COLO829 (cell line): ENCODE measurements at regions not wholly inside any gene's neighbourhood (a gene's known extent, or its start where the extent isn't known, plus 50 kb on each side); places are given as distances from the start of the nearest gene placed in this dataset.

Experiments
- DNase-seq: peaks from one replicate; pipeline ENCODE4 v3.0.0; 2012; ENCODE audit warnings: low spot score

DNA sequence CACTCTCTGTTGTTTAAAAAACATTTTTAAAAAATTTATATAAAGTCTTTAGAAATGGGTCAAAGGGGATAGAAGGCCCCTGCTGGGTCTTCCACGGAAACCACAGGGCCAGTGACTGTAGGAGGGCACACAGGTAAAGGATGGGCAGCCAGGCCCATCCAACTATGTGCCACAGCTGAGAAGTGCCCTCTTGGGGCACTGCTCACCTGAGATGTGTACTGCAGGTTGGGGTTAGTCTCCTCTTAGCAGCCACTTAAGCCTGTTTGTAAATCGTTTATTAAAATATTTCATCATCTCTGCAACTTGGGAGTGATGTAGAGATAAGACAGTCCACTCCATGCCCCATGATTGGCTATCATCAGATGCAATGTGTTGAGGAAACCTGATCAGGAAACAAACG lies 222.4 kb downstream of the DIRAS2 start:
- DNase-seq, result no peak

DNA sequence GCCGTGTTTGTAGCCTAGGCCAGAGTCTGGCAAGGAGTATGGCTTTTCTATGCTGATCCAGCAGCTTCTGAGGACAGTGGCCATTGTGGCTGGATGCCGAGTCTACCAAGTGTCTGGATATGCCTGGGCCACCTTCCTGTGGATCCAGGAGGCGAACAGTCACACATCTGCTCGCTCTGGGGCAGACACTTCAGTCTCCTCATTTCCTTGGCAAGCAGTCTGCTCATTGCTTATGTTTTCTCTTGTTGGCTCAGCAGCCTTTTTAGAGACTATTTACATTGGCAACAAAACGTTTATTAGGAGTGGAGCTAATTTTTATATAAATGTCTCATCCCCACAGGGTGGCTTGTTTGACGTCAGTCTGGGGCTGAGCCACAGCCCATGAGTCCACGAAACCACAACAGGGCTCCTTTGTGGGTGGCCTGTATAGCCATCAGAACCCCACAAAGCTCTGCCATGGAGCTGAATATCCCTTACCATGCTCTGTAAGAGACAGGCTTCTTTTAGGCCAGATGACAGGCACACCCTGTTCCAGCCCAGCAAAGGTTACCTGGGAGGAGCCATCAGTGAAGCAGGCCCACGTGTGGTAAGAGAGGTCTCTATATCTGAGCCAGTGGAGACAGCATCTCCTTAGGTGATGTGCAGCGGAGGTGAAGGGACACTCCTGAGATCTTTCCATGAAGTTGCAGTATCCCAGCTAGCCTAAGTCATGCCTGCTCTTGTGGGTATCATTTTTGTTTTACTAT lies 221.7 kb downstream of the DIRAS2 start:
- DNase-seq, result no peak

DNA sequence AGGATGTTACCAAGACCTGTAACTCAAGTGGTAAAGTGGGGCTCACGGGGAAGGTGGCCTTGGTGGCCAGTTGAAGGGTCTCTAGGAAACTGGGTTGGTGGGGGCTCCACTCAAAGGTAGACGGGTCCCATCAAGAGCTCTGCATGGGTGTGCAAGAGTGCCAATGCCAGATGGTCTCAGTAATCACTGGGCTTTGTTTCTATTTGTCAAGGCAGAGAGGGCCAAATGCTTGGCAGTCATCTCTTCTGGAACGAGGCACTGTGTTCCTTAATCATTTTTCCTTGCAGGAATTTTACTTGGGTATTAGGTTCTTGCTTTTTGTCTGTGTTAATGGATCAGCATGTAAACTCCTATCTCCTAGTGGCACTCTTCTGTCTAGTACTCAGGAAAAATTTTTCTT lies 220.8 kb downstream of the DIRAS2 start:
- no peak for DNase-seq

DNA sequence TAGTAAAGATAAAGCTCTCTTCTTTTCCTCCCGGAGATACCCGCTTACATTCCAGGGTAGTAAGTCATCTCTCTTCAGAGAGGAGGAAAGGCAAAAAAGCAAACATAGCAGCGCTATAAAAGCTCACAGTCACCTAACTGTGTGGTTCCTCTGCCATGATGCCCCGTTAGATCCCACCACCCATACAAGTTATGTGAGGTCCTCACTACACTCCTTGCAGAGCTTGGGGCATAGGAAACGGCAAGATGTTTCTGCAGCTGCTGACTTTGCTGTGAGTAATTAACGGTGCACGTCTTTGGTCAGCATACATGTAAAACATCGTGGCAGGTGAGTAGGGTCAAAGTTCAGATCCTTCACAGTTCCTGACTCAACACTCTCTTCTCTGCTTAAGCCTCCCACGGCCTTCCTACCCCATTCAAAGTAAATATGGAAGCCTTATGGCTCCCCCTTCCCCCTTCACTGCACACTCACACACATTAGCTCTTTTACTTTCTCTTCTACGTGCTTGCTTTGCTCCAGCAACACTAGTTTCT lies 218.9 kb downstream of the DIRAS2 start:
- DNase-seq, result no peak

DNA sequence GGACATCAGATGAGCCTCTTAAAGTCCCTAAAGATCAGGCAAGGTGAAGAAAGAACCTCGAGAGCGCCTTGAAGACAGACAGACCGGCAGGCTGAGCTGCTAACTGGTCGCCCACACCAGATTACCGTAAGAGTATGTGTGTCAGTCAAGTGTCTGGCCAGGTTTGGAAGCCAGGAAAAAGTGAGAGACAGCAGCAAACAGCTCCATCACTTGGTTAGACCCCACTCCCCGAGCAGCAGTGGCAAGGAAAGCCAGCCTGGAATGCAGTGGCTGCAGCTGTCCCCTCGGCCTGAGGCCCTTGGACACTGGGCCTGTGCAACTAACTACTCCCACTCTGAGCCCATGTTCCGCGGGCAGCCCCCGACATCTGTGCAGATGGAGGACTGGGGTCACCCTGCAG lies 214.1 kb downstream of the DIRAS2 start:
- DNase-seq, result no peak

DNA sequence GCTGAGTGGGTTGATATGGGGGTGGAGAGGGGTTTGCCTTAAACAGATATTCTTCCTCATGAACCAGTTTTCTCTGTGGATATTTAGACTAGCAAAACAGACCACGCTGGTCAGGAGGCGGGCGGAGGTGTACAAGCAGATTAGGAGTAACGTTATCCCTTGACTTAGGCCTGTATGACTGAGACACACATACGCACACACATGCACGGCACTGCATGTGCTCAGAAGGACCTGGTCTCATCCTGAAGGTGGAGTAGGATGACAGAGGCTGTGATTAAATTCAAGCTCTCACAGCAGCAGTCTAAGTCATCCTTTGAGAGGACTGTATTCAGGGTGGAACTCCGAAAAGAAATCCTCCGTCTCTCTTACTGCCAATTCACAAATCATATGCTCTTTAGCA lies 209.7 kb downstream of the DIRAS2 start:
- DNase-seq, result no peak

DNA sequence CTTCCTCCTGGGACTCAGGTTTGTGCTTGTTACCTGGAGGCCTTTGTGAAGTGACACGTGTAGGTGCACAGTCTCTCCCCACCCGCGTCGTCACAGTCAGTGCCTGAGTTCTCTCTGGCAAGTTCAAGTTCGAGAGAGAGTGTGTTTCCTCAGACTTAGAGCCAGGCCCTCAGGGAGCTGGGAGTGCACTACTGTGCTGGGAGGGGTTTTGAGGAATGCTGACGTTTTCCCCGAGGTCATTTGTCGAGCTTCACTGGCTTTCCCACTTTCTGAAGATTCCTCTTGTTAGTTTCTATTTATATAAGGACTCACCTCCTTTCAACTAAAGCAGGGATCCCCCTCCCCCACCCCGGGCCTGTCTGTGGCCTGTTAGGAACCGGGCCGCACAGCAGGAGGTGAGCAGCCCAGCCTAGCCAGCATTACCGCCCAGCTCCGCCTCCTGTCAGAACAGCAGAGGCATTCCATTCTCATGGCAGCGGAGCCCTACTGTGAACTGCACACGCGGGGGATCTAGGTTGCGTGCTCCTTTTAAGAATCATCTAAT lies 209.2 kb downstream of the DIRAS2 start:
- DNase-seq, result no peak

DNA sequence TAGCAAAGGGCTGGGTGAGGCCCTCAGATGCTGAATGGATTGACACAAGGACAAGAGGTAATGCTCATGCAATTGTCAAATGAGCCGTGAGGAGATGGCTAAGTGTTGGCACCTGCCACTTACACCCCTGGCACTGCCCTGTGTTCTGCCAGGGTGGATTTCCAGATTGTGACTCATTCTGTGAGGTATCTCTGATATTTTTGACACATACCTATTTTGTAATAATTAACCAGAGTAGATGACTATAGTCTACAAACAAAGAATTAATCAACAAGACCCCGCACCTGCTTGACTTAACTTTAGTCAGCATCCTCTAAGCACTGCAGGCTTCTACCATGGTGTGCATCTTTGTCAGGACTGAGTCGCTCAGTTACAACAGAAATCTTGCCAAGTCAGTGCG lies 200.8 kb downstream of the DIRAS2 start:
- no peak for DNase-seq

DNA sequence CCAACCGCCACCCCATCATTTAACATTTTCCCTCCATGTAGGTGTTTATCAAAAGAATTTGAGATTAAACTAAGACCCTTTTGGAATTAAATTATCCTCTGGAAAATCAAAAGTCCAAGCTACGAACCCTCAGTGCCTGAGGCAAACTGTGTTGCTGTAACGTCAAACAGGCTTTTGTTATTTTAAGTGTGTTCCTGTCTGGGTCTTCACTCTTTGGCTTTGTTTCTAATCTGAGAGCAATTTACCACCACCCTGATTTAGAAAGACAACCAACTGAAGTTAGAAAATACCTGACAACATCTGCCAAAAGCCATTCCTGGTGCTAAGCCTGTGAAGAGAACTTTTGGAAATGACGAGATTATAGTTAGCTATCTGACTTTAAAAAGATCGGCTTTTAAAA lies 199.9 kb downstream of the DIRAS2 start:
- DNase-seq, result no peak

DNA sequence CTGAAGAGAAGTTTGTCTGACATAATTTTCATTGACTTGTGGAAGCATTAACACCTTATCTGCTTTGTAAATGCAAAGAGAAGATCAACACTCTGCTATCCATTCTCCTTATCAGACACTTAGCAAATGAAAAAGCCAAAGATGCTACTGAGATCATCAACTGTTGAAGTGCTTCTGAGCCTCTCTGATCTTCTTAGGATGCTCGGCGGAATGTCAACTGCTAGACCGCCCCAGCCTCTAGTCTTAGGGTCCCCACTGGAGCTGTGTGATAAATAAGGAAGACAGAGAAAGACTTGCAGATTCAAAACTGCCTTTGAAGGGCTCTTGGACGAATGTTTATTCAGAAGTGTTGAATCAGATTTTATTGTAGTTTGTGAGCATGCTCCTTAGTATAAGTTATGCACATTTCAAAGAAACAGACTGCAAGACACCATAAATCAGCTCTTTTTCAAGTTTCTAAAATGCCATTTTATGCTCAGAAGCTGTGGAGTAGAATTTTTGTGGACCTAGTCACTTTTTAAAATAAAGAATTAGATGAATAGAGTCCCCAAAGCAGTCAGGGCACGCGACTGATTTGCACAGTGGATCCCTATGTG lies 197.9 kb downstream of the DIRAS2 start:
- no peak for DNase-seq

DNA sequence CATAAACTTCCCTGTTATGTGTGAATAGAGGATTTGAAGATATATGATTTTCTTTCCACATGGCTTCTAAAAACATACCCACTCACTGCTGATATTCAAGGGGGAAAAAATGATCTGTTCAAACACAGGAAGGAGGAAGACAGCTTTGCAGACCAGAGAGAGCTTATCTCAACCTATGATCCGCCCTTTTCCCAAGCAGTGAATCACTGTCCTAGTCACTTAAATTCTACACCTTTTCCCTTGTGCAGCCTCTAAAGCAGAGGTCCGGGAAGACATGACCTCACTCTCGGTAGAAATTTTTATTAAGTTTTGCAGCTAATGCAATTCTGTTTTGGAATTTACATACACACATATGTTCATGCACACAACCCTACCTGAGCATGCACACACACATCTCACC lies 197.2 kb downstream of the DIRAS2 start:
- DNase-seq, result no peak

DNA sequence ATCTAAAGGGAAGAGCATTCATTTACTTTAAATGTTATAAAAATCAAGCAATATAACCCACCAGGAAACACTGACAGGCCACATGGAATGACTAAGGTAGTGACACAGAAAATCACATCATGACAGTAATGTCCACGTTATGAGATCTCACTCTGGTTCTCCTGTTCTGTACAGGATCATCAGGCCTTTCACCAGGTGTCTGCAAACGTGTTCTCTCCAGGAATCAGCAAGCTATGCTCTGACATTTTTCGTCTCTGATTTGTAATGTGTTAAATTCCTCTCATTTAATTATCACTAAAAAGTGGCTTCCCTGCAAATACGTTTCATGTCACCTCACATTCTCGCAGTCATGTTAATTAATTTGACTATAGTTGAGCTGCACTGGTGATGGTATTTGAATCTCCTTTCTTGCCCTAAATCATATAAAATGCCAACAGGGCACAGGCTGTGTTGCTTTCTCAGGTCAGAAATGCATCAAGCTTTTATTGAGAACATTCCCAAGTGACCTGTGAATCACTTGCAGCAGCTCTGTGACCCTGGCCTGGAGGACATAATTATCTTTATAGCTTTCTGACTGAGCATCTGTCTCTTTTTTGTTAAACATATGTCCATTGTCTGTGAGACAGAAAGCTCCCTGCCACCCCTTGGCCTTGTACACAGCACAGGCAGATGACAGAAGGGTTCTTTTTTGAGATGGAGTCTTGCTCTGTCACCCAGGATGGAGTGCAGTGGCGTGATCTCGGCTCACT lies 196.2 kb downstream of the DIRAS2 start:
- DNase-seq, result no peak

DNA sequence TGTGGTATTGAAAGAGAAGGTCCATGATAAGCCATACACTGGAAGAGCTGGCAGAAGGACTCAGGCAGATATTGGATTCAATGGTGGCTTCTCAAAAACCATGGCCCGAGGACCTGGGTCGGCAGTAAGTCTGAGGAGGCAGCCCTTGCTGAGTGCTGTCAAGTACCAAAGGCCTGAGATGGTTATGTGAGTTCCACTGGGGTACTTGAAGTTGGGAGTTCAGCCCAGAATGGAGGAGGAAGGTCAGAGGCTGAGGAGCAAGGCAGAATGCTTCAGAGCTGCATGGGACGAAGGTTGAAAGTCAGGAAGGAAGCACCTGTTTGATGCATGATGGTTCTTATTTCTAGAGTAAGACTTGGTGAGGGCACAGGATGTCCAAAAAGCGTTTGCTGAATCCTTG lies 194.9 kb downstream of the DIRAS2 start:
- no peak for DNase-seq

DNA sequence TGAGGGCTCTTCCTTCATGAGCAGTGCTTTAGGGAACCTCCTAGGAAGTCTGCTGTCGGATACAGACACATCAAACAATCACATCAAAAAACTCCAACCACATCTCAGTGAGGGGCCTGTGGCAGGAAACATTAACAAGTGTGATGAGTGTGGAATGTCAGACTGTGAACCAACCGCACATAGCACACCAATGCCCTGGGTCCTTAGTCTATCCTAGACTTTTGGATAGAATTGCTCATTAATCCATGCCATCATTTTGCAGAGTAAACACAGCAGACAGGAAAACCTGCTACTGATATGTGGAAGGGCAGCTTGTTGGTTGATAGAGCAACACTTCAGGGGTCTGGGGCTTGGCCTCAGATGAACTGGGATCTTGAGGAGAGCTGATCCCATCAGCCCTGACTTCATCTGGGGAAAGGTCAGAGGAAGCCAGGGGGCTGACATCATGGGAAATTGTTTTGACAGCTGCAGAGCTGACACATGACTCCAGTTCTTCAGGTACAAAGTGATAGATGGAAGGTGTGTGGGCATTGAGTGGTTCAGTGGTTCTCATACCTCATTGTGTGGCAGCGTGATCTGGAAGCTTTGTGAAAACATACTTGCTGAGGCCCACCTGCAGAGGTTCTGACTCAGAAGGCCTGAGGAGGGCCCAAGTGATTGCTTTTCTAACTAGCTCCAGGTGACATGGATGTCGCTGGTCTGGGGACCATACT lies 193.3 kb downstream of the DIRAS2 start:
- DNase-seq, result no peak

DNA sequence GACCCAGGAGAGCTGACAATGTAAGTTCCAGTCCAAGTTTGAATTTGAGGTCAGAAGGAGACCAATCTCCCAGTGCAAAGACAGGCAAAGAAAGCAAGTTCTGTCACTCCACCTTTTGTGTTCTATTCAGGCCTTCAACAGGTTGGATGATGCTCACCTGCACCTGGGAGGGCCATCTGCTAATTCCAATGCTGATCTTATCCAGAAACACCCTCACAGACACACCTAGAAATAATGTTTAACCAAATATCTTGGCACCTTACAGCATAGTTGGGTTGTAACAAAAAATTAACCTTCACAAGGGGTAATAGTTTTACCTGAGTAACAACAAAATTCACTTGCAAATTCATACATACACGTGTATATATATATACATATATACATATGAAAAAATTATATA lies 190.8 kb downstream of the DIRAS2 start:
- DNase-seq, result no peak

DNA sequence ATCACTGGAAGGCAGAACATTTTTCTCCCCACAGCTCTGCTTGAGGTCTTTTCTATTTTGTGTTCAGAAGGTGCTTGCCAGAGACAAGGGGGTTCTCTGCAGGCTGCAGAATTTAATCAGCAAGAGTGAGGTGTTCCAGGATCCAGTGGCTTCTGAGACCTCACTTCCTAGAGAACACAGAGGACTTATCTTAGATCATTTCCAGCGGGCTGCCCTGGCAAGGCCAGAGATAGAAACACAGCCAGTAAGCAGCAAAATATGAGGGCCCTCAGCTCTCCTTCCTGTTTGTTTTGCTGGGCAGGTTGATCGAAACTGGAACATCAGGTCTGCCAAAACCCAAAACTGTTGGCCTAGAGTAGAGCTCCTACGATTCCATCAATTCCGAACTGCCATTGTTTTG lies 187.3 kb downstream of the DIRAS2 start:
- no peak for DNase-seq

DNA sequence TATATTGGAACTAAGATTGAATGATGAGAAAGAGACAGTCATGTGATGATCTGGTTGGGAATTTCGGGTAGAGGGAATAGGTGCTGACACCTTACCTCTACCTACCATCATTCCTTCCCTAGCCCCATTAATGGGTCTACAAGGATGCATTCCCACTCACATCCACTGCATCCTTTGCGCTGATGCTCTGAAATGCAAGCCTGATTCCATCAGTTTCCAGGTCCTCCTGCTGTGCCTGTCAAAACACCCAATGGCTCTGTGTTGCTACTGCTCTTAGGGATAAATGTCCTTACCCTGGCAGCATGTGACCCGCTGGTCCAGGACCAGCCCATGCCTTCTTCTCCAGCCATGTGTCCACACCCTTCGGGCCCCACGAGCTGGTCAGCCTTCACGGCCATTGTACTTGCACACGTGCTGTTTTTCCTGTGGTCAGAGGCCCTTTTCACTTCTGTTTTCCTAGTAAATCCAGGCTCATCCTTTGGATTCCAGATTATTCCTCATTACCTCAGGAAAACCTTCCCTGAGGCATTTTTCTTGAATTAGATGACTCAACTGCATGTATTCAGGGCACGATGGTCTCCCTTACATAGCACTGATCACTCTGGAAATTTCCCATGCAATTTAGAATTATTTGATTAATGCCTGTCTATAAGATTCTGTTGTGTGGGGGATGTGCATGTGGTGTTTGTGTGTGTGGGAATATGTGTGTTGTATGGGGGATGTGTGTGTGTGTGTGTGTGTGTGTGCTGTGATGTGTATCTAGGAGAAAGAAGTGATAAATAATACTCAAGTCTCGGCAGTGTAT lies 185.0 kb downstream of the DIRAS2 start:
- no peak for DNase-seq

DNA sequence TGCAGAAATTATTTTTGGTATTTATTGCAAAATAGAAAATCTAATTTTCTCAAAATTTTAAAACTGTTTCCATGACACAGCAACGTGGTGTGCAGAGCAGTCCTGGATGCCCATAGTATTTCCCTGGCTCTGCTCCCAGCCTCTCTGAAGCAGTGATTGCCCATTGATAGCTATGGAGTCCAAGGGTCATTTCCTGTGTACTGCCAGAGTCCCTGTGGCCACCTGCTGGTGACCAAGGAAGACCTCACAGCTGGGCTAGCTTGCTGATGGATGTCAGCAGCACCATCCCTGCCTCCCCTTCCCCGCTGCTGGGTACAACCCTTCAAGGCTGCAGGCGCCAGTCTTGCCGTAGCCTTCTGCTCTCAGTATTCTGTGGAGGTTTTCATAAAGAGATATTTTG lies 184.1 kb downstream of the DIRAS2 start:
- no peak for DNase-seq

DNA sequence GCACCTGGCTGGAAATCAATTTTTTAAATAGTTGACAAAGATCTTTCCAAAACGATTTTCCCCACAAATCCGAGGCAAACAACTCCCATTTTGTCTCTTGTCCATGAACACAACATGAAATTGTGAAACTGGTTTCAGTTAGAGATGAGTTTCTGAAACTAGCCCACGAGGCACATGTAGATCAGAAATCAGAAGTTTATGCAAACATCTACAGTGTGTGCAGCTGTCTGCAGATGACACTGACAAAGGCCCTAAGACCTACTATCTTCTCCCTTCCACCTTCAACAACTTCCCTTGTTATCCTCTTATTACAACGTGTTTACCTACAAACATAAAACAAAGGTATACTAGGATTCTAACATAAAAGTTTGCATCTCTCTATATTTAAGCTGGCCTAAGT lies 183.3 kb downstream of the DIRAS2 start:
- DNase-seq, result no peak

DNA sequence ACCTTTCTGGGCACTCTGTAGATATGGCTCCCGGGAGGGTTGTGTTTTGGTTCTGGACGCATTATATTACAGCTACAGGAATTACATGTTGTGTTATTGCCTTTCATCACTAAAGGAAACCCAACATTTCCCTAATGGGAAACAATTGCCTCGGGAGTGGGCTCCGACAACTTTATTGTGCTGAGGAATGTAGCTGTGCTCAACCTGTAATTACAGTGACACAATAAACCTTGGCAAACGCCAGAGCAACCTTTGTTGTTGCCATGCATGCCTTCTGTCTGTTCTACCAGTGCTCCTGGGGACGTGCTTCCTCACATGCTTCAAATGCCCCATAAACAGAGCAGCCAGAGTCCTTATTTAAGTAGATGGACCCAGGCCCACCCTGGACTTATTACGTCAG lies 182.4 kb downstream of the DIRAS2 start:
- DNase-seq, result no peak

DNA sequence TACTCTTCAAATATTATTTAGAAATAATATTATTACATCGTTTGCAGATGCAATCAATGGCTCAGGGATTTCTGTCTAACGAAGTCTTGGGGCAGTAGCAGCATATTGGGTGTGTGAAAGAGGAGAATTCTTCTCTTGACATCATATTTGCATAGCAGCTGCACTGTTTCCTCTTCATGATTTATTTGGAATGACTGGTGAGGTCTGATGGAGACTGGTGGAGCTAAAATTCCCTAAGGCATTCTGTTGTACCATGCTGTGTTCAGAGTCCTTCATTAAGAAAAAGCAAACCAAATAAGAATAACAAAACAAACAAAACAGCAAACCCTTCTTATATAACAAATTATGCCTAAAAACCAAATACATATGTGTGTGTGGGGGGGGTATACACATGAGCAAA lies 177.6 kb downstream of the DIRAS2 start:
- no peak for DNase-seq
